ENCODE measurements at regions not wholly inside any gene's neighbourhood (a gene's known extent, or its start where the extent isn't known, plus 50 kb on each side); places are given as distances from the start of the nearest gene placed in this dataset.

DNA sequence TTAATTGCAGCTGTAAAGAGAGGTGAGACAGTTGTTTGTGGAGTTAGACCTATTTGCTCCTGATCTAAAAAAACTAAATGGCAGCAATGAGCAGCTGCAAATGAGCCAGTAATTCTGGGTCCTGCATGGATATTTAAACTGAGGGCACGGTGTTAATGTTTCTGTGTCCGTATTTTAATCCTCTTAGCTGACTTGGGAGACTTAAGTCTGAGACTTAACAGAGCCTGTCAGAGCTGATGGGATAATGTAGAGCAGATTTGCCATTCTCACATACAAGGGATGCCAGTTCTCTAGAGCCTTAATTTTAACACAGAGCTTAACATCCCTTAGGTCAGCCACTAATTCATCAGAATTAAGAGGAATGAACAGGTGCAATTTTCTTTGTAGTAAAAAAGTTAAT lies 178.6 kb upstream of the PDE3A start:
- TF ChIP-seq, protein P1, sequence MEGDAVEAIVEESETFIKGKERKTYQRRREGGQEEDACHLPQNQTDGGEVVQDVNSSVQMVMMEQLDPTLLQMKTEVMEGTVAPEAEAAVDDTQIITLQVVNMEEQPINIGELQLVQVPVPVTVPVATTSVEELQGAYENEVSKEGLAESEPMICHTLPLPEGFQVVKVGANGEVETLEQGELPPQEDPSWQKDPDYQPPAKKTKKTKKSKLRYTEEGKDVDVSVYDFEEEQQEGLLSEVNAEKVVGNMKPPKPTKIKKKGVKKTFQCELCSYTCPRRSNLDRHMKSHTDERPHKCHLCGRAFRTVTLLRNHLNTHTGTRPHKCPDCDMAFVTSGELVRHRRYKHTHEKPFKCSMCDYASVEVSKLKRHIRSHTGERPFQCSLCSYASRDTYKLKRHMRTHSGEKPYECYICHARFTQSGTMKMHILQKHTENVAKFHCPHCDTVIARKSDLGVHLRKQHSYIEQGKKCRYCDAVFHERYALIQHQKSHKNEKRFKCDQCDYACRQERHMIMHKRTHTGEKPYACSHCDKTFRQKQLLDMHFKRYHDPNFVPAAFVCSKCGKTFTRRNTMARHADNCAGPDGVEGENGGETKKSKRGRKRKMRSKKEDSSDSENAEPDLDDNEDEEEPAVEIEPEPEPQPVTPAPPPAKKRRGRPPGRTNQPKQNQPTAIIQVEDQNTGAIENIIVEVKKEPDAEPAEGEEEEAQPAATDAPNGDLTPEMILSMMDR (IDR thresholded peaks at IDR 0.05): no peak
- TF ChIP-seq POLR2A (IDR thresholded peaks at IDR 0.05): no peak

Data from Peyer's patch (tissue), 4 donors.